Neural cell (in vitro differentiated cells): ENCODE measurements at regions not wholly inside any gene's neighbourhood (a gene's known extent, or its start where the extent isn't known, plus 50 kb on each side); places are given as distances from the start of the nearest gene placed in this dataset.

ENCODE experiments used
- H2AFZ ChIP-seq: fragments of 200-600, 300-800 bp; sonication (generic), shearing (Covaris generic); 2 replicates; pipeline ENCODE4 v1.6.0; 2014; ENCODE audit warnings: low read depth, mild to moderate bottlenecking, antibody characterized with exemption, low read length, moderate library complexity
- H3F3A ChIP-seq: fragments of 200-600 bp; shearing (Covaris generic); 2 replicates; pipeline ENCODE4 v1.6.1; 2016; ENCODE audit warnings: mild to moderate bottlenecking, moderate library complexity, mixed read lengths, antibody characterized with exemption, low read length; ENCODE audit not compliant: insufficient read depth, poor library complexity, severe bottlenecking
- H3K27ac ChIP-seq: fragments of 200-600, 300-800 bp; sonication (generic), shearing (Covaris generic); 2 replicates; pipeline ENCODE4 v1.5.1; 2014; ENCODE audit warnings: mild to moderate bottlenecking, low read length, moderate library complexity
- H3K27me3 ChIP-seq: fragments of 300-800, 200-600 bp; sonication (generic), shearing (Covaris generic); 2 replicates; pipeline ENCODE4 v1.6.0; 2014; ENCODE audit warnings: mild to moderate bottlenecking, low read depth, low read length, moderate library complexity; ENCODE audit not compliant: insufficient read depth
- H3K36me3 ChIP-seq: fragments of 300-800, 200-600 bp; sonication (generic), shearing (Covaris generic); 2 replicates; pipeline ENCODE4 v1.5.1; 2014; ENCODE audit warnings: mild to moderate bottlenecking, antibody characterized with exemption, low read length, moderate library complexity; ENCODE audit not compliant: insufficient read depth
- H3K4me2 ChIP-seq: fragments of 300-800, 200-600 bp; sonication (generic), shearing (Covaris generic); 2 replicates; pipeline ENCODE4 v1.6.0; 2014; ENCODE audit warnings: mild to moderate bottlenecking, low read length
- H3K4me3 ChIP-seq: fragments of 300-800, 200-600 bp; sonication (generic), shearing (Covaris generic); 2 replicates; pipeline ENCODE4 v1.5.1; 2014; ENCODE audit warnings: mild to moderate bottlenecking, low read length, moderate library complexity
- H3K79me2 ChIP-seq: fragments of 200-600 bp; shearing (Covaris generic); replicated peaks from 2 replicates; pipeline ENCODE4 v1.6.0; 2014; ENCODE audit warnings: mild to moderate bottlenecking, low read length, moderate library complexity; ENCODE audit not compliant: insufficient read depth
- H3K9ac ChIP-seq: fragments of 300-800, 200-600 bp; sonication (generic), shearing (Covaris generic); 2 replicates; pipeline ENCODE4 v1.6.1; 2016; ENCODE audit warnings: mild to moderate bottlenecking, low read length, mixed read lengths
- H3K9me2 ChIP-seq: fragments of 200-600 bp; shearing (Covaris generic); 2 replicates; pipeline ENCODE4 v1.6.1; 2016; ENCODE audit warnings: mild to moderate bottlenecking, low read length, mixed read lengths; ENCODE audit not compliant: insufficient read depth
- H3K9me3 ChIP-seq: fragments of 200-600, 300-800 bp; sonication (generic), shearing (Covaris generic); 2 replicates; pipeline ENCODE4 v1.6.1; 2016; ENCODE audit warnings: mild to moderate bottlenecking, mixed run types, low read length, moderate library complexity, mixed read lengths
- H4K20me1 ChIP-seq: fragments of 200-600 bp; shearing (Covaris generic); 2 replicates; pipeline ENCODE4 v1.6.1; 2016; ENCODE audit warnings: mild to moderate bottlenecking, mixed run types; ENCODE audit not compliant: insufficient read depth
- CTCF ChIP-seq: fragments of 450-650 bp; IDR thresholded peaks from 2 replicates; pipeline ENCODE4 v1.5.1; 2014; ENCODE audit warnings: antibody characterized with exemption, mild to moderate bottlenecking, moderate library complexity; ENCODE audit not compliant: poor library complexity, severe bottlenecking
- EP300 ChIP-seq: fragments of 450-650 bp; conservative IDR thresholded peaks from 2 replicates; pipeline ENCODE4 v1.6.1; 2014; ENCODE audit warnings: antibody characterized with exemption, mild to moderate bottlenecking, moderate library complexity; ENCODE audit not compliant: poor library complexity, severe bottlenecking
- EZH2 ChIP-seq: fragments of 200-600, 300-800 bp; shearing (Covaris generic), sonication (generic); IDR thresholded peaks from 2 replicates; pipeline ENCODE4 v1.6.1; 2014; ENCODE audit warnings: antibody characterized with exemption, low read length, borderline replicate concordance, mild to moderate bottlenecking; ENCODE audit not compliant: insufficient read depth, poor library complexity, severe bottlenecking
- MXI1 ChIP-seq: fragments of 450-650 bp; conservative IDR thresholded peaks from 2 replicates; pipeline ENCODE4 v1.6.1; 2014; ENCODE audit warnings: antibody characterized with exemption, mild to moderate bottlenecking; ENCODE audit not compliant: poor library complexity, severe bottlenecking
- POLR2AphosphoS5 ChIP-seq: IDR thresholded peaks from 2 replicates; pipeline ENCODE4 v1.6.1; 2012
- RAD21 ChIP-seq: fragments of 450-650 bp; conservative IDR thresholded peaks from 2 replicates; pipeline ENCODE4 v1.6.1; 2014; ENCODE audit warnings: antibody characterized with exemption, mild to moderate bottlenecking, moderate library complexity
- REST ChIP-seq: IDR thresholded peaks from 2 replicates; pipeline ENCODE4 v1.6.1; 2012; ENCODE audit warnings: borderline replicate concordance
- SMC3 ChIP-seq: fragments of 450-650 bp; conservative IDR thresholded peaks from 2 replicates; pipeline ENCODE4 v1.6.1; 2014; ENCODE audit warnings: antibody characterized with exemption, mild to moderate bottlenecking, moderate library complexity; ENCODE audit not compliant: poor library complexity
- TAF1 ChIP-seq: IDR thresholded peaks from 2 replicates; pipeline ENCODE4 v1.6.1; 2012; ENCODE audit warnings: low read depth

GRCh38 chr14:103216857-103217256 lies 93.6 kb downstream of the TNFAIP2 start:
- Histone ChIP-seq H3K4me2 (no peak overlapping the region), H3K27me3 (peaks cover 19% of the 10 kb centered on the region), H3F3A (no peaks in the 10 kb centered on the region), H4K20me1 (no peaks in the 10 kb centered on the region), H3K36me3 (no peaks in the 10 kb centered on the region), H3K9me2 (no peaks in the 10 kb centered on the region), H3K4me3 (no peak overlapping the region), H3K9me3 (no peaks in the 10 kb centered on the region), H2AFZ (no peak overlapping the region), H3K9ac (no peak overlapping the region), H3K79me2 (no peaks in the 10 kb centered on the region), H3K27ac (no peak overlapping the region)
- no peak for TF ChIP-seq CTCF
- no peak for TF ChIP-seq POLR2AphosphoS5
- no peak for TF ChIP-seq EP300
- TF ChIP-seq MXI1: no peak
- no peak for TF ChIP-seq REST
- TF ChIP-seq TAF1: no peak
- no peak for TF ChIP-seq EZH2

- H4K20me1 ChIP-seq: no peaks in the 10 kb centered on the region
- no peaks in the 10 kb centered on the region for H3K9me3 ChIP-seq
- no peak overlapping the region for H2AFZ ChIP-seq
- H3K36me3 ChIP-seq: no peaks in the 10 kb centered on the region
- TF ChIP-seq EP300 (no peak), TAF1 (no peak), MXI1 (no peak), RAD21 (no peak), EZH2 (no peak), REST (no peak), CTCF (no peak), POLR2AphosphoS5 (no peak), SMC3 (no peak)
- peaks cover 19% of the 10 kb centered on the region for H3K27me3 ChIP-seq
- no peak overlapping the region for H3K4me2 ChIP-seq
- H3F3A ChIP-seq: no peaks in the 10 kb centered on the region
- H3K4me3 ChIP-seq: no peak overlapping the region
- no peak overlapping the region for H3K27ac ChIP-seq
- H3K9ac ChIP-seq: no peak overlapping the region
- no peaks in the 10 kb centered on the region for H3K9me2 ChIP-seq
- H3K79me2 ChIP-seq: no peaks in the 10 kb centered on the region
These were observed 94.3 kb downstream of the TNFAIP2 start for GRCh38 chr14:103217538-103217937.
